Liver (tissue), 3 donors: ENCODE measurements at regions not wholly inside any gene's neighbourhood (a gene's known extent, or its start where the extent isn't known, plus 50 kb on each side); places are given as distances from the start of the nearest gene placed in this dataset.

ENCODE experiments used
- RAD21 ChIP-seq, 2 donors: IDR thresholded peaks; 2 replicates each; pipeline ENCODE4 v1.6.1; 2016; ENCODE audit warnings: antibody characterized with exemption in 2 of 2, mild to moderate bottlenecking in 2 of 2
- TF ChIP-seq, protein P1 (sequence below): fragments of 150-350 bp; IDR thresholded peaks from 2 replicates; pipeline ENCODE4 v1.5.1; 2017; ENCODE audit warnings: improper control_type of control experiment, low read depth, low read length; ENCODE audit not compliant: missing input control
- donor health status: healthy.
- donor health status: healthy.

DNA sequence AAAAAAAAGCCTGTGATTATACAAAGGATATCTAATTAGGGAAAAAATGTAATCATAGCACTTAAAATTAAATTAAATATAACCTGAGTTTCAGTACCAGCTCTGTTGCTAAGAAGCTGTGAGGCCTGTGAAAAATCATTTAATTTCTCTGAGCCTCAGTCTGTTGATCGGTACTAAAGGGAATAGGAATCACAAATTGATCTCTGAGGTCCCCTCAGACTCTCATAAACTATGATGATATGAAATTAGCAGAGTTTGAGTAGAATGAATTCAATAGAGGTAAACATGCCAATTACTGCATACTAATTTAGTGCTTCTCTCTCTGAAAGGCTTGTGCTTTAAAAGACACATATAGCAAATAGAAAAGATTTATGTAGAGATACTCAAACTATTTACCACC, 416.8 kb upstream of the NCAM2 start:
- TF ChIP-seq, protein P1, sequence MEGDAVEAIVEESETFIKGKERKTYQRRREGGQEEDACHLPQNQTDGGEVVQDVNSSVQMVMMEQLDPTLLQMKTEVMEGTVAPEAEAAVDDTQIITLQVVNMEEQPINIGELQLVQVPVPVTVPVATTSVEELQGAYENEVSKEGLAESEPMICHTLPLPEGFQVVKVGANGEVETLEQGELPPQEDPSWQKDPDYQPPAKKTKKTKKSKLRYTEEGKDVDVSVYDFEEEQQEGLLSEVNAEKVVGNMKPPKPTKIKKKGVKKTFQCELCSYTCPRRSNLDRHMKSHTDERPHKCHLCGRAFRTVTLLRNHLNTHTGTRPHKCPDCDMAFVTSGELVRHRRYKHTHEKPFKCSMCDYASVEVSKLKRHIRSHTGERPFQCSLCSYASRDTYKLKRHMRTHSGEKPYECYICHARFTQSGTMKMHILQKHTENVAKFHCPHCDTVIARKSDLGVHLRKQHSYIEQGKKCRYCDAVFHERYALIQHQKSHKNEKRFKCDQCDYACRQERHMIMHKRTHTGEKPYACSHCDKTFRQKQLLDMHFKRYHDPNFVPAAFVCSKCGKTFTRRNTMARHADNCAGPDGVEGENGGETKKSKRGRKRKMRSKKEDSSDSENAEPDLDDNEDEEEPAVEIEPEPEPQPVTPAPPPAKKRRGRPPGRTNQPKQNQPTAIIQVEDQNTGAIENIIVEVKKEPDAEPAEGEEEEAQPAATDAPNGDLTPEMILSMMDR, result no peak
- no peak for TF ChIP-seq RAD21 (IDR thresholded peaks at IDR 0.05)
